KMS-11 (cell line): ENCODE measurements at regions not wholly inside any gene's neighbourhood (a gene's known extent, or its start where the extent isn't known, plus 50 kb on each side); places are given as distances from the start of the nearest gene placed in this dataset.

Experiments used
- H2AFZ ChIP-seq: fragments of 200-600 bp; sonication (generic); 2 replicates; pipeline ENCODE4 v1.6.1; 2016; ENCODE audit warnings: antibody characterized with exemption, mixed run types, low read depth
- H3K27ac ChIP-seq: fragments of 200-600 bp; sonication (generic); 2 replicates; pipeline ENCODE4 v1.6.1; 2016; ENCODE audit warnings: mild to moderate bottlenecking, mixed run types
- H3K27me3 ChIP-seq: fragments of 200-600 bp; sonication (generic); 2 replicates; pipeline ENCODE4 v1.6.1; 2017; ENCODE audit warnings: mild to moderate bottlenecking, low read depth, mixed run types, moderate library complexity; ENCODE audit not compliant: insufficient read depth
- H3K36me3 ChIP-seq: fragments of 200-600 bp; sonication (generic); 2 replicates; pipeline ENCODE4 v1.6.1; 2017; ENCODE audit warnings: mild to moderate bottlenecking, mixed run types; ENCODE audit not compliant: insufficient read depth
- H3K4me1 ChIP-seq: fragments of 200-600 bp; sonication (generic); 2 replicates; pipeline ENCODE4 v1.6.1; 2016; ENCODE audit warnings: mild to moderate bottlenecking, low read depth, mixed run types; ENCODE audit not compliant: poor library complexity, severe bottlenecking
- H3K4me2 ChIP-seq: fragments of 200-600 bp; sonication (generic); 2 replicates; pipeline ENCODE4 v1.7.0; 2016; ENCODE audit warnings: mild to moderate bottlenecking, mixed run types
- H3K4me3 ChIP-seq: fragments of 200-600 bp; sonication (generic); IDR thresholded peaks from 2 replicates; pipeline ENCODE4 v1.6.1; 2017; ENCODE audit warnings: low read depth, low read length, mixed read lengths; ENCODE audit not compliant: insufficient read depth
- H3K79me2 ChIP-seq: fragments of 200-600 bp; sonication (generic); 2 replicates; pipeline ENCODE4 v1.6.1; 2016; ENCODE audit warnings: low read depth, mixed run types; ENCODE audit not compliant: insufficient read depth
- H3K9ac ChIP-seq: fragments of 200-600 bp; sonication (generic); 2 replicates; pipeline ENCODE4 v1.6.1; 2016; ENCODE audit warnings: mild to moderate bottlenecking, mixed run types
- H4K20me1 ChIP-seq: fragments of 200-600 bp; sonication (generic); 2 replicates; pipeline ENCODE4 v1.6.1; 2016; ENCODE audit warnings: mild to moderate bottlenecking, mixed run types; ENCODE audit not compliant: insufficient read depth
- CTCF ChIP-seq: fragments of 200-600 bp; sonication (generic); conservative IDR thresholded peaks from 2 replicates; pipeline ENCODE4 v1.6.1; 2017; ENCODE audit warnings: low read depth, mild to moderate bottlenecking, antibody characterized with exemption, low read length, moderate library complexity, mixed read lengths

DNA sequence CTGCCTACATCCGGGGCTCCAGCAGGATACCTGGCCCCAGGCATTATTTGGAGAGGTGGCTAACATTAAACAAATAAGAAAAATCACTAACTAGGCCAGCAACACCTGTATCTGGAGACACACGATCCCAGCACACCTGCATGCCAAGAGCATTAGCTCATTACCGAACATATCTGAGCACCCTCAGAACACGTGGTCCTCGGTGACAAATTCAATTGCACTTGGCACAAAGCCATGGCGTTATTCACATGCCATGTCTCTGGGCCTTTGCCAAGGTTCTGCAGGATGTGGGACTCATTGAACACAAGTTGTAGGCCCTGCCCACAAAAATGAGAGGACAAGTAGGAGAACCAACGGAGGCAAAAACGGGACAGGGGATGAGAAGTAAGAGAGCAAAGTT is 552.3 kb downstream of the TOX3 start:
- Histone ChIP-seq H4K20me1 (no peaks in the 10 kb centered on the region), H3K27ac (no peak overlapping the region)

GRCh38 chr16:51989637-51990230 is 557.2 kb downstream of the TOX3 start:
- H3K27ac ChIP-seq, result no peak overlapping the region

More for the DNA sequence above, 552.3 kb downstream of the TOX3 start:
- Histone ChIP-seq H3K4me3 (no peak overlapping the region), H3K79me2 (no peaks in the 10 kb centered on the region), H3K9ac (no peak overlapping the region), H3K4me1 (no peaks in the 10 kb centered on the region), H3K4me2 (no peak overlapping the region), H3K36me3 (no peaks in the 10 kb centered on the region; the same call in 1 of the 2 replicates), H2AFZ (no peak overlapping the region), H3K27me3 (no peaks in the 10 kb centered on the region)
- TF ChIP-seq CTCF, result no peak

GRCh38 chr16:51988977-51989376 is 558.0 kb downstream of the TOX3 start:
- Histone ChIP-seq H4K20me1 (no peaks in the 10 kb centered on the region), H3K27me3 (no peaks in the 10 kb centered on the region), H3K4me1 (no peaks in the 10 kb centered on the region), H3K36me3 (no peaks in the 10 kb centered on the region), H3K4me3 (no peak overlapping the region), H3K27ac (no peak overlapping the region), H3K4me2 (no peak overlapping the region), H3K79me2 (no peaks in the 10 kb centered on the region), H3K9ac (no peak overlapping the region), H2AFZ (no peak overlapping the region)
- TF ChIP-seq CTCF, result no peak

More at GRCh38 chr16:51989637-51990230, 557.2 kb downstream of the TOX3 start:
- Histone ChIP-seq H3K9ac (no peak overlapping the region), H3K4me1 (no peaks in the 10 kb centered on the region), H2AFZ (no peak overlapping the region), H3K27me3 (no peaks in the 10 kb centered on the region), H3K79me2 (no peaks in the 10 kb centered on the region), H3K36me3 (no peaks in the 10 kb centered on the region; the same call in 1 of the 2 replicates), H4K20me1 (no peaks in the 10 kb centered on the region), H3K4me2 (no peak overlapping the region), H3K4me3 (no peak overlapping the region)
- no peak for TF ChIP-seq CTCF

- H3K9ac ChIP-seq, result no peak overlapping the region
- no peak for TF ChIP-seq CTCF
These were observed 559.4 kb downstream of the TOX3 start for GRCh38 chr16:51987519-51987918.

More at GRCh38 chr16:51987519-51987918, 559.4 kb downstream of the TOX3 start:
- H3K27ac ChIP-seq, result no peak overlapping the region
- H3K4me2 ChIP-seq, result no peak overlapping the region
- H3K4me3 ChIP-seq, result no peak overlapping the region
- H4K20me1 ChIP-seq, result no peaks in the 10 kb centered on the region
- H3K36me3 ChIP-seq, result no peaks in the 10 kb centered on the region
- H3K4me1 ChIP-seq, result no peaks in the 10 kb centered on the region
- no peaks in the 10 kb centered on the region for H3K79me2 ChIP-seq
- H2AFZ ChIP-seq, result no peak overlapping the region
- H3K27me3 ChIP-seq, result no peaks in the 10 kb centered on the region
